Cardiac muscle cell (in vitro differentiated cells and primary cell): ENCODE measurements at regions not wholly inside any gene's neighbourhood (a gene's known extent, or its start where the extent isn't known, plus 50 kb on each side); places are given as distances from the start of the nearest gene placed in this dataset.

Experiments
- DNase-seq, 2 donors: peaks; one replicate each; pipeline versions ENCODE4 v3.0.0 to v3.0.0-alpha.2; 2010 to 2017; ENCODE audit warnings: low read depth in 1 of 2, low spot score in 1 of 2
- H3K27ac ChIP-seq: fragments of 200-600 bp; sonication (generic); 2 replicates; pipeline ENCODE4 v1.5.1; 2016
- H3K27me3 ChIP-seq: fragments of 200-600 bp; sonication (generic); 2 replicates; pipeline ENCODE4 v1.6.0; 2016; ENCODE audit warnings: control low read depth
- H3K36me3 ChIP-seq: fragments of 200-600 bp; sonication (generic); 2 replicates; pipeline ENCODE4 v1.5.1; 2016; ENCODE audit warnings: control low read depth
- H3K4me1 ChIP-seq: fragments of 200-600 bp; sonication (generic); 2 replicates; pipeline ENCODE4 v1.8.1; 2017; ENCODE audit warnings: low read depth, mild to moderate bottlenecking, mixed run types
- H3K4me3 ChIP-seq: fragments of 200-600 bp; sonication (generic); 2 replicates; pipeline ENCODE4 v1.5.1; 2016; ENCODE audit warnings: mild to moderate bottlenecking
- H3K9me3 ChIP-seq: fragments of 200-600 bp; sonication (generic); 2 replicates; pipeline ENCODE4 v1.5.1; 2017; ENCODE audit warnings: low read depth, mild to moderate bottlenecking, control low read depth
- CTCF ChIP-seq: IDR thresholded peaks from 2 replicates; pipeline ENCODE4 v1.5.1; 2012; ENCODE audit warnings: low read depth, mild to moderate bottlenecking, low read length

- H3K36me3 ChIP-seq: no peaks in the 10 kb centered on the region
- H3K27ac ChIP-seq: no peak overlapping the region
- no peak overlapping the region for H3K4me3 ChIP-seq
- no peak for DNase-seq
- H3K9me3 ChIP-seq: no peaks in the 10 kb centered on the region
- H3K27me3 ChIP-seq: peaks cover 1% of the 10 kb centered on the region
- no peak for TF ChIP-seq CTCF
- H3K4me1 ChIP-seq: no peaks in the 10 kb centered on the region
These were observed 813.4 kb downstream of the TLE1 start for GRCh38 chr9:80875947-80876346.

DNA sequence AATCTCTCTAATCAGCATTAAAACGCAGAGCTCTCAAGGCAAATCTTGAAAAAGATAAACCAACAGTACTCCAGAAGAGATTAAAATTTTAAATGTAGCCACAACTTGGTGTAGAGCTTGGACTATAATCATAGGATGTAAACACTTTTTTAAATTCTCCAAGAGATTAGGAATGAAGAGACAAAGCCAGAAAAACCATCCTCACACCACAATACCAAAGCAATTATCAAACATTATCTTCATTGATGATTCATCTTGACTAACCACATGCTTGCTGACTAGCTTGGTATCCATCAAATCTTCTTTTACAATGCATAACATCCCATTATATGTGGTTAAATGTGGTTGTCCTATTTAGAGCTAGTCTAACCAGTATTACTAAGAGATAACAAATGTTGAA, 815.1 kb downstream of the TLE1 start:
- DNase-seq: peak in 1 of 2 donors; percentile 31
- H3K36me3 ChIP-seq: no peaks in the 10 kb centered on the region
- no peaks in the 10 kb centered on the region for H3K4me1 ChIP-seq
- no peak for TF ChIP-seq CTCF
- H3K27ac ChIP-seq: no peak overlapping the region
- no peak overlapping the region for H3K4me3 ChIP-seq
- H3K27me3 ChIP-seq: no peaks in the 10 kb centered on the region
- no peaks in the 10 kb centered on the region for H3K9me3 ChIP-seq

- Histone ChIP-seq H3K4me1 (no peaks in the 10 kb centered on the region), H3K27ac (no peak overlapping the region)
- DNase-seq: peak in 1 of 2 donors; percentile 3
These were observed 815.5 kb downstream of the TLE1 start for GRCh38 chr9:80873861-80874260.

GRCh38 chr9:80871596-80871995, 817.8 kb downstream of the TLE1 start:
- H3K27me3 ChIP-seq: no peaks in the 10 kb centered on the region
- H3K4me3 ChIP-seq: no peak overlapping the region
- H3K36me3 ChIP-seq: no peaks in the 10 kb centered on the region
- no peak overlapping the region for H3K27ac ChIP-seq
- H3K9me3 ChIP-seq: no peaks in the 10 kb centered on the region
- no peaks in the 10 kb centered on the region for H3K4me1 ChIP-seq
- DNase-seq: no peak
- TF ChIP-seq CTCF: no peak

More at GRCh38 chr9:80873861-80874260, 815.5 kb downstream of the TLE1 start:
- no peak overlapping the region for H3K4me3 ChIP-seq
- no peaks in the 10 kb centered on the region for H3K36me3 ChIP-seq
- no peaks in the 10 kb centered on the region for H3K27me3 ChIP-seq
- TF ChIP-seq CTCF: no peak
- no peaks in the 10 kb centered on the region for H3K9me3 ChIP-seq

DNA sequence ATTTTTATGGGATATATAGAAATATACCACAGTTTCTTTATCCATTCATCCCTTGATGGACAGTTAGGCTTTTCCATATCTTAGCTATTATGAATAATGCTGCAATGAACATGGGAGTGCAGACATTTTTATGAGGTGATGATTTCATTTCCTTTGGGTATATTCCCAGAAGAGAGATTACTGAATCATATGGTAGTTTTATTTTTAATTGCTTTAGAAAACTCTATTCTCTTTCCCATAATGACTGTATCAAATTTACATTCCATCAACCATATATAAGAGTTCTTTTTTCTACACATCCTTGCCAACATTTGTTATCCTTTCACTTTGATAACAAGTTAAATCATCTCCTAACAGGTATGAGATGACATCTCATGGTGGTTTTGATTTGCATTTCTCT, 821.6 kb downstream of the TLE1 start:
- Histone ChIP-seq H3K36me3 (no peaks in the 10 kb centered on the region), H3K27me3 (no peaks in the 10 kb centered on the region), H3K4me3 (no peak overlapping the region), H3K9me3 (no peaks in the 10 kb centered on the region), H3K27ac (no peak overlapping the region), H3K4me1 (no peaks in the 10 kb centered on the region)
- DNase-seq: peak in 1 of 2 donors; percentile 19
- no peak for TF ChIP-seq CTCF

GRCh38 chr9:80866576-80867227, 822.6 kb downstream of the TLE1 start:
- no peak overlapping the region for H3K27ac ChIP-seq
- H3K4me3 ChIP-seq: no peak overlapping the region
- DNase-seq: peak in 1 of 2 donors; percentile 7
- no peaks in the 10 kb centered on the region for H3K27me3 ChIP-seq
- no peak for TF ChIP-seq CTCF
- no peaks in the 10 kb centered on the region for H3K4me1 ChIP-seq
- H3K9me3 ChIP-seq: no peaks in the 10 kb centered on the region
- H3K36me3 ChIP-seq: no peaks in the 10 kb centered on the region
